ENCODE measurements at regions not wholly inside any gene's neighbourhood (a gene's known extent, or its start where the extent isn't known, plus 50 kb on each side); places are given as distances from the start of the nearest gene placed in this dataset.

DNA sequence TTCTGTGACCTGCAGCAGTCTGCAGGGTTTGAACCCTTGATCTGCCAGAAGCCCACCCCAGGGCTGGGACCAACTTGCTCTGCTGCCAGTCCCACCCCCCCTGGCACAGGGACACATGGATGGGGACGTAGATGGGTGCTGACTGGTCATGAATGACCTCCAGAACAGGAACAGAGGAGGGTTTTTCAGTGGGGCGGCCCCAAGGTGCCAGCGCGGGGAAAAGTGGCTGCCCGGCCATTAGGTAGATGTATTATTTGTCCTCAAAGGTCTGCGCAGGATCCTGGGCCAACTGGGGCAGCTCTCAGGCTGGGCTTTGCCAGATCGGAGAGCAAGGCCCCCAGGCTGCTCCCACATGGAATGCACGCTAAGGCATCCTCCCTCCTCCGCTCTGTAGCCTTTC, 265.2 kb upstream of the TNRC6C start:
- CTCF ChIA-PET (ENCODE audit: low intra/inter-chr PET ratio) = no interaction called here
- no peaks in the 10 kb centered on the region for H3K4me1 ChIP-seq (replicated peaks in 1 of 2; ENCODE audit: control insufficient read depth in 2 of 2, insufficient read depth in 2 of 2, low read length in 2 of 2)
- ATAC-seq (no peak), FAIRE-seq (no peak), DNase-seq (ENCODE audit: extremely low read depth in 1 of 4, low spot score in 3 of 4) (no peak)
- BruUV-seq (replicated peaks) = no TSS peak
- H3K9me3 ChIP-seq (replicated peaks; ENCODE audit: control insufficient read depth, insufficient read depth, low read depth, low read length) = no peaks in the 10 kb centered on the region
- peaks cover 34 to 73% of the 10 kb centered on the region in 2 experiments for H3K27me3 ChIP-seq (ENCODE audit: control insufficient read depth in 2 of 2, insufficient read depth in 2 of 2, low read length in 2 of 2)
- no peak overlapping the region for H2AFZ ChIP-seq (ENCODE audit: low read depth, low read length)
- no peak overlapping the region for H3K9ac ChIP-seq (ENCODE audit: insufficient read depth in 1 of 2, low read depth in 2 of 2, low read length in 2 of 2)
- no peaks in the 10 kb centered on the region for H3K36me3 ChIP-seq (ENCODE audit: control insufficient read depth, insufficient read depth, low read length)
- POLR2A ChIA-PET = interaction anchor here (0.7 kb wide), 1 partner anchor 13 kb away, joined by 3 read pairs; no protein-coding TSS in a partner anchor
- H3K79me2 ChIP-seq (ENCODE audit: control insufficient read depth, insufficient read depth, low read length) = no peaks in the 10 kb centered on the region
- in situ Hi-C loops (cut with MboI) = no loop called here
- no peaks in the 10 kb centered on the region for H3K9me1 ChIP-seq (ENCODE audit: control insufficient read depth, insufficient read depth, low read length)
- 4% methylated on average over 9 of the region's 9 CpGs for WGBS (ENCODE audit: insufficient coverage, low coverage, missing lambda C conversion rate)
- no peak overlapping the region for H3K27ac ChIP-seq (ENCODE audit: extremely low read depth, low read depth, low read length)
- H3K4me3 ChIP-seq = no peak overlapping the region
- TF ChIP-seq ZFP30 (CRISPR knock-in tag; IDR thresholded peaks at IDR 0.05; ENCODE audit: borderline replicate concordance) (no peak), DACH1 (IDR thresholded peaks at IDR 0.05; ENCODE audit: partially characterized antibody) (no peak), ZNF584 (CRISPR knock-in tag; IDR thresholded peaks at IDR 0.05; ENCODE audit: low read depth) (no peak)
- TF ChIP-seq, protein P1, sequence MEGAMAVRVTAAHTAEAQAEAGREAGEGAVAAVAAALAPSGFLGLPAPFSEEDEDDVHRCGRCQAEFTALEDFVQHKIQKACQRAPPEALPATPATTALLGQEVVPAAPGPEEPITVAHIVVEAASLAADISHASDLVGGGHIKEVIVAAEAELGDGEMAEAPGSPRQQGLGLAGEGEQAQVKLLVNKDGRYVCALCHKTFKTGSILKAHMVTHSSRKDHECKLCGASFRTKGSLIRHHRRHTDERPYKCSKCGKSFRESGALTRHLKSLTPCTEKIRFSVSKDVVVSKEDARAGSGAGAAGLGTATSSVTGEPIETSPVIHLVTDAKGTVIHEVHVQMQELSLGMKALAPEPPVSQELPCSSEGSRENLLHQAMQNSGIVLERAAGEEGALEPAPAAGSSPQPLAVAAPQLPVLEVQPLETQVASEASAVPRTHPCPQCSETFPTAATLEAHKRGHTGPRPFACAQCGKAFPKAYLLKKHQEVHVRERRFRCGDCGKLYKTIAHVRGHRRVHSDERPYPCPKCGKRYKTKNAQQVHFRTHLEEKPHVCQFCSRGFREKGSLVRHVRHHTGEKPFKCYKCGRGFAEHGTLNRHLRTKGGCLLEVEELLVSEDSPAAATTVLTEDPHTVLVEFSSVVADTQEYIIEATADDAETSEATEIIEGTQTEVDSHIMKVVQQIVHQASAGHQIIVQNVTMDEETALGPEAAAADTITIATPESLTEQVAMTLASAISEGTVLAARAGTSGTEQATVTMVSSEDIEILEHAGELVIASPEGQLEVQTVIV (CRISPR knock-in tag; IDR thresholded peaks at IDR 0.05; ENCODE audit: borderline replicate concordance) = no peak
- TF ChIP-seq, protein P2, sequence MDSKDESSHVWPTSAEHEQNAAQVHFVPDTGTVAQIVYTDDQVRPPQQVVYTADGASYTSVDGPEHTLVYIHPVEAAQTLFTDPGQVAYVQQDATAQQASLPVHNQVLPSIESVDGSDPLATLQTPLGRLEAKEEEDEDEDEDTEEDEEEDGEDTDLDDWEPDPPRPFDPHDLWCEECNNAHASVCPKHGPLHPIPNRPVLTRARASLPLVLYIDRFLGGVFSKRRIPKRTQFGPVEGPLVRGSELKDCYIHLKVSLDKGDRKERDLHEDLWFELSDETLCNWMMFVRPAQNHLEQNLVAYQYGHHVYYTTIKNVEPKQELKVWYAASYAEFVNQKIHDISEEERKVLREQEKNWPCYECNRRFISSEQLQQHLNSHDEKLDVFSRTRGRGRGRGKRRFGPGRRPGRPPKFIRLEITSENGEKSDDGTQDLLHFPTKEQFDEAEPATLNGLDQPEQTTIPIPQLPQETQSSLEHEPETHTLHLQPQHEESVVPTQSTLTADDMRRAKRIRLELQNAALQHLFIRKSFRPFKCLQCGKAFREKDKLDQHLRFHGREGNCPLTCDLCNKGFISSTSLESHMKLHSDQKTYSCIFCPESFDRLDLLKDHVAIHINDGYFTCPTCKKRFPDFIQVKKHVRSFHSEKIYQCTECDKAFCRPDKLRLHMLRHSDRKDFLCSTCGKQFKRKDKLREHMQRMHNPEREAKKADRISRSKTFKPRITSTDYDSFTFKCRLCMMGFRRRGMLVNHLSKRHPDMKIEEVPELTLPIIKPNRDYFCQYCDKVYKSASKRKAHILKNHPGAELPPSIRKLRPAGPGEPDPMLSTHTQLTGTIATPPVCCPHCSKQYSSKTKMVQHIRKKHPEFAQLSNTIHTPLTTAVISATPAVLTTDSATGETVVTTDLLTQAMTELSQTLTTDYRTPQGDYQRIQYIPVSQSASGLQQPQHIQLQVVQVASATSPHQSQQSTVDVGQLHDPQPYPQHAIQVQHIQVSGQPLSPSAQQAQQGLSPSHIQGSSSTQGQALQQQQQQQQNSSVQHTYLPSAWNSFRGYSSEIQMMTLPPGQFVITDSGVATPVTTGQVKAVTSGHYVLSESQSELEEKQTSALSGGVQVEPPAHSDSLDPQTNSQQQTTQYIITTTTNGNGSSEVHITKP (IDR thresholded peaks at IDR 0.05; ENCODE audit: partially characterized antibody) = no peak
- intact Hi-C loops (cut with micrococcal nuclease) = no loop called here
- H4K20me1 ChIP-seq (replicated peaks; ENCODE audit: control insufficient read depth, insufficient read depth, low read length) = 0 out of 2 replicates have a peak, but pooled peaks cover 6% of the 10 kb centered on the region
- no peak overlapping the region for H3K4me2 ChIP-seq (ENCODE audit: insufficient read depth, low read length)
